NCI-H1930 (cell line): ENCODE measurements at regions not wholly inside any gene's neighbourhood (a gene's known extent, or its start where the extent isn't known, plus 50 kb on each side); places are given as distances from the start of the nearest gene placed in this dataset.

Experiments
- DNase-seq, 2 experiments: peaks; one replicate each; lab custom pipeline; 2025; lab: John Stamatoyannopoulos, UW

GRCh38 chr1:67560580-67561255 lies 124.3 kb upstream of the GADD45A start:
- no peak for DNase-seq

- peak; percentile 29 to 38 for DNase-seq
These were observed 123.3 kb upstream of the GADD45A start for GRCh38 chr1:67561704-67562113.

GRCh38 chr1:67563684-67564083 lies 121.3 kb upstream of the GADD45A start:
- DNase-seq, result no peak

GRCh38 chr1:67564193-67564592 lies 120.8 kb upstream of the GADD45A start:
- no peak for DNase-seq

GRCh38 chr1:67566803-67567377 lies 118.1 kb upstream of the GADD45A start:
- no peak for DNase-seq

- DNase-seq, result no peak
These were observed 114.4 kb upstream of the GADD45A start for GRCh38 chr1:67570486-67571143.

GRCh38 chr1:67571406-67571805 lies 113.6 kb upstream of the GADD45A start:
- DNase-seq, result no peak

GRCh38 chr1:67571901-67572593 lies 113.0 kb upstream of the GADD45A start:
- DNase-seq, result no peak

- no peak for DNase-seq
These were observed 112.3 kb upstream of the GADD45A start for GRCh38 chr1:67572594-67573221.

- DNase-seq, result no peak
These were observed 111.6 kb upstream of the GADD45A start for GRCh38 chr1:67573311-67573872.

GRCh38 chr1:67574221-67574620 lies 110.8 kb upstream of the GADD45A start:
- no peak for DNase-seq

- DNase-seq, result no peak
These were observed 109.1 kb upstream of the GADD45A start for GRCh38 chr1:67575861-67576260.

- DNase-seq, result no peak
These were observed 108.5 kb upstream of the GADD45A start for GRCh38 chr1:67576474-67576873.

- DNase-seq, result no peak
These were observed 107.4 kb upstream of the GADD45A start for GRCh38 chr1:67577646-67578045.

GRCh38 chr1:67578397-67579020 lies 106.5 kb upstream of the GADD45A start:
- DNase-seq, result no peak

GRCh38 chr1:67579623-67580394 lies 105.2 kb upstream of the GADD45A start:
- DNase-seq, result no peak

GRCh38 chr1:67580691-67581403 lies 104.2 kb upstream of the GADD45A start:
- DNase-seq, result no peak

- no peak for DNase-seq
These were observed 102.2 kb upstream of the GADD45A start for GRCh38 chr1:67582625-67583461.

- no peak for DNase-seq
These were observed 101.5 kb upstream of the GADD45A start for GRCh38 chr1:67583462-67583950.
